ENCODE measurements at regions not wholly inside any gene's neighbourhood (a gene's known extent, or its start where the extent isn't known, plus 50 kb on each side); places are given as distances from the start of the nearest gene placed in this dataset.

- no peak for TF ChIP-seq CTCF (IDR thresholded peaks at IDR 0.05; ENCODE audit: low read depth, low read length, missing control alignments)
- no peak for DNase-seq
- H3K4me3 ChIP-seq (ENCODE audit: low read depth, low read length), result no peak overlapping the region
- in situ Hi-C loops (cut with HindIII; ENCODE audit: low pct_ligation_motif_present, low sequenced_read_pairs), result no loop called here
- no peaks in the 10 kb centered on the region for H3K27me3 ChIP-seq (replicated peaks)
- no peaks in the 10 kb centered on the region for H3K36me3 ChIP-seq (replicated peaks)
- H3K27ac ChIP-seq, result no peak overlapping the region
Observed at GRCh38 chr7:16015981-16016380, 329.5 kb upstream of the MEOX2 start.

- no peaks in the 10 kb centered on the region for H3K27me3 ChIP-seq (replicated peaks)
- no peak for DNase-seq
- in situ Hi-C loops (cut with HindIII; ENCODE audit: low pct_ligation_motif_present, low sequenced_read_pairs), result no loop called here
- H3K4me3 ChIP-seq (ENCODE audit: low read depth, low read length), result no peak overlapping the region
- TF ChIP-seq CTCF (IDR thresholded peaks at IDR 0.05; ENCODE audit: low read depth, low read length, missing control alignments), result no peak
- H3K36me3 ChIP-seq (replicated peaks), result no peaks in the 10 kb centered on the region
- H3K27ac ChIP-seq, result no peak overlapping the region
Observed at GRCh38 chr7:16014031-16014430, 327.5 kb upstream of the MEOX2 start.

GRCh38 chr7:16007911-16008310, 321.4 kb upstream of the MEOX2 start:
- in situ Hi-C loops (cut with HindIII; ENCODE audit: low pct_ligation_motif_present, low sequenced_read_pairs), result no loop called here
- Histone ChIP-seq H3K27me3 (replicated peaks) (no peaks in the 10 kb centered on the region), H3K4me3 (ENCODE audit: low read depth, low read length) (no peak overlapping the region), H3K27ac (no peak overlapping the region), H3K36me3 (replicated peaks) (no peaks in the 10 kb centered on the region)
- TF ChIP-seq CTCF (IDR thresholded peaks at IDR 0.05; ENCODE audit: low read depth, low read length, missing control alignments), result no peak
- DNase-seq, result no peak

GRCh38 chr7:16004702-16005101, 318.2 kb upstream of the MEOX2 start:
- no peak for TF ChIP-seq CTCF (IDR thresholded peaks at IDR 0.05; ENCODE audit: low read depth, low read length, missing control alignments)
- H3K4me3 ChIP-seq (ENCODE audit: low read depth, low read length), result no peak overlapping the region
- DNase-seq, result no peak
- no peaks in the 10 kb centered on the region for H3K27me3 ChIP-seq (replicated peaks)
- H3K27ac ChIP-seq, result no peak overlapping the region
- in situ Hi-C loops (cut with HindIII; ENCODE audit: low pct_ligation_motif_present, low sequenced_read_pairs), result no loop called here
- H3K36me3 ChIP-seq (replicated peaks), result no peaks in the 10 kb centered on the region

- Histone ChIP-seq H3K27ac (no peak overlapping the region), H3K36me3 (replicated peaks) (no peaks in the 10 kb centered on the region), H3K27me3 (replicated peaks) (no peaks in the 10 kb centered on the region), H3K4me3 (ENCODE audit: low read depth, low read length) (no peak overlapping the region)
- in situ Hi-C loops (cut with HindIII; ENCODE audit: low pct_ligation_motif_present, low sequenced_read_pairs), result no loop called here
- no peak for TF ChIP-seq CTCF (IDR thresholded peaks at IDR 0.05; ENCODE audit: low read depth, low read length, missing control alignments)
- DNase-seq, result no peak
Observed at GRCh38 chr7:16001477-16001876, 315.0 kb upstream of the MEOX2 start.

- Histone ChIP-seq H3K27me3 (replicated peaks) (no peaks in the 10 kb centered on the region), H3K36me3 (replicated peaks) (no peaks in the 10 kb centered on the region), H3K27ac (no peak overlapping the region), H3K4me3 (ENCODE audit: low read depth, low read length) (no peak overlapping the region)
- no peak for TF ChIP-seq CTCF (IDR thresholded peaks at IDR 0.05; ENCODE audit: low read depth, low read length, missing control alignments)
- in situ Hi-C loops (cut with HindIII; ENCODE audit: low pct_ligation_motif_present, low sequenced_read_pairs), result no loop called here
- DNase-seq, result no peak
Observed at GRCh38 chr7:15998617-15999016, 312.1 kb upstream of the MEOX2 start.
